IMR-90 (cell line): ENCODE measurements at regions not wholly inside any gene's neighbourhood (a gene's known extent, or its start where the extent isn't known, plus 50 kb on each side); places are given as distances from the start of the nearest gene placed in this dataset.

Experiments used
- ATAC-seq: fragments of 200-7000 bp; cut with Tn5 transposase; 2 replicates; pipeline ENCODE4 v1.9.1; 2020; ENCODE audit warnings: low read depth, mild to moderate bottlenecking, moderate library complexity
- BruUV-seq: library from RNA; stranded (reverse); fragments of 400-500 nt; replicated peaks from 2 replicates; lab custom pipeline; 2021; lab: Mats Ljungman, UMichigan
- CTCF ChIA-PET: fragments of 300-600 bp; formaldehyde crosslinking; extraction: SDS; loops from one replicate; lab custom pipeline; 2021; ENCODE audit warnings: antibody characterized with exemption; lab: Yijun Ruan, JAX
- POLR2A ChIA-PET: fragments of 300-600 bp; sonication (Branson Sonifier 250); formaldehyde crosslinking; loops from one replicate; lab custom pipeline; 2022; ENCODE audit warnings: antibody characterized with exemption; ENCODE audit not compliant: unreplicated experiment; lab: Charles Lee
- DNase-seq: peaks from one replicate; pipeline ENCODE4 v3.0.0; 2013
- H2AFZ ChIP-seq: replicated peaks from 2 replicates; pipeline ENCODE3; 2013; ENCODE audit warnings: low read length, mild to moderate bottlenecking; ENCODE audit not compliant: poor library complexity
- H2AK5ac ChIP-seq: 2 replicates; pipeline ENCODE4 v1.6.1; 2013; ENCODE audit warnings: low read depth, low read length, inconsistent platforms
- H2AK9ac ChIP-seq: replicated peaks from 2 replicates; pipeline ENCODE3; 2013; ENCODE audit warnings: mild to moderate bottlenecking, low read depth, low read length, moderate library complexity; ENCODE audit not compliant: poor library complexity
- H2BK120ac ChIP-seq: 2 replicates; pipeline ENCODE4 v1.6.1; 2013; ENCODE audit warnings: low read depth, low read length, inconsistent platforms
- H2BK15ac ChIP-seq: 3 replicates; pipeline ENCODE4 v1.6.1; 2013; ENCODE audit warnings: low read depth, low read length, inconsistent platforms
- H2BK20ac ChIP-seq: 2 replicates; pipeline ENCODE4 v1.6.1; 2013; ENCODE audit warnings: low read depth, mild to moderate bottlenecking, inconsistent platforms, low read length, moderate library complexity
- H2BK5ac ChIP-seq: 2 replicates; pipeline ENCODE4 v1.6.1; 2013; ENCODE audit warnings: mild to moderate bottlenecking, low read depth, low read length, inconsistent platforms; ENCODE audit not compliant: poor library complexity, severe bottlenecking
- H3K14ac ChIP-seq: replicated peaks from 2 replicates; pipeline ENCODE4 v1.6.1; 2013; ENCODE audit warnings: low read depth, low read length, inconsistent platforms
- H3K18ac ChIP-seq: 2 replicates; pipeline ENCODE4 v1.6.1; 2013; ENCODE audit warnings: low read depth, low read length, control low read depth
- H3K23ac ChIP-seq: 2 replicates; pipeline ENCODE4 v1.6.1; 2013; ENCODE audit warnings: low read depth, low read length, inconsistent platforms
- H3K27ac ChIP-seq: 2 replicates; pipeline ENCODE4 v1.5.1; 2013; ENCODE audit warnings: mild to moderate bottlenecking, control low read depth, low read length; ENCODE audit not compliant: insufficient read depth
- H3K27me3 ChIP-seq: 2 replicates; pipeline ENCODE4 v1.6.1; 2013; ENCODE audit warnings: low read length; ENCODE audit not compliant: control insufficient read depth, insufficient read depth
- H3K36me3 ChIP-seq: 2 replicates; pipeline ENCODE4 v1.6.1; 2013; ENCODE audit warnings: low read length, mixed read lengths; ENCODE audit not compliant: control insufficient read depth, insufficient read depth
- H3K4ac ChIP-seq: 2 replicates; pipeline ENCODE4 v1.6.1; 2013; ENCODE audit warnings: low read depth, low read length, inconsistent platforms
- H3K4me1 ChIP-seq: 2 replicates; pipeline ENCODE4 v1.6.1; 2013; ENCODE audit warnings: low read length, mixed read lengths; ENCODE audit not compliant: control insufficient read depth, insufficient read depth
- H3K4me2 ChIP-seq: 2 replicates; pipeline ENCODE4 v1.6.1; 2013; ENCODE audit warnings: low read depth, mild to moderate bottlenecking, control low read depth, low read length, moderate library complexity
- H3K4me3 ChIP-seq: 2 replicates; pipeline ENCODE4 v1.5.1; 2013; ENCODE audit warnings: low read depth, mild to moderate bottlenecking, control low read depth, low read length, moderate library complexity; ENCODE audit not compliant: insufficient read depth
- H3K56ac ChIP-seq: 2 replicates; pipeline ENCODE4 v1.6.1; 2013; ENCODE audit warnings: low read length, inconsistent platforms; ENCODE audit not compliant: insufficient read depth; ENCODE audit errors: extremely low read depth
- H3K79me1 ChIP-seq, 2 experiments: 2 replicates each; pipeline ENCODE4 v1.6.1; 2013; ENCODE audit warnings: low read length in 2 of 2, inconsistent platforms in 1 of 2, low read depth in 1 of 2
- H3K9ac ChIP-seq: 2 replicates; pipeline ENCODE4 v1.6.1; 2013; ENCODE audit warnings: low read depth, low read length, control low read depth
- H3K9me1 ChIP-seq: 2 replicates; pipeline ENCODE4 v1.6.1; 2013; ENCODE audit warnings: low read length, inconsistent platforms; ENCODE audit not compliant: insufficient read depth
- H3K9me3 ChIP-seq: 2 replicates; pipeline ENCODE4 v1.6.1; 2013; ENCODE audit warnings: low read length; ENCODE audit not compliant: control insufficient read depth, insufficient read depth
- H4K20me1 ChIP-seq: 2 replicates; pipeline ENCODE4 v1.6.1; 2013; ENCODE audit warnings: low read length, inconsistent platforms; ENCODE audit not compliant: insufficient read depth
- H4K5ac ChIP-seq: 2 replicates; pipeline ENCODE4 v1.6.1; 2013; ENCODE audit warnings: mild to moderate bottlenecking, low read depth, low read length, control low read depth
- H4K8ac ChIP-seq, 2 experiments: 2 replicates each; pipeline ENCODE4 v1.6.1; 2013; ENCODE audit warnings: low read depth in 2 of 2, low read length in 2 of 2, control low read depth in 1 of 2, inconsistent platforms in 1 of 2
- H4K91ac ChIP-seq: 2 replicates; pipeline ENCODE4 v1.6.1; 2013; ENCODE audit warnings: low read depth, low read length, inconsistent platforms; ENCODE audit not compliant: insufficient read depth
- BHLHE40 ChIP-seq: fragments of 150-350 bp; IDR thresholded peaks from 2 replicates; pipeline ENCODE4 v1.6.1; 2016; ENCODE audit warnings: mild to moderate bottlenecking, low read depth, low read length
- CEBPB ChIP-seq: IDR thresholded peaks from 2 replicates; pipeline ENCODE4 v1.6.1; 2012; ENCODE audit warnings: low read depth, low read length, improper control_type of control experiment
- CHD1 ChIP-seq: IDR thresholded peaks from 2 replicates; pipeline ENCODE4 v1.6.1; 2012; ENCODE audit warnings: low read depth, low read length, improper control_type of control experiment
- CTCF ChIP-seq: conservative IDR thresholded peaks from 2 replicates; pipeline ENCODE4 v1.5.1; 2012; ENCODE audit warnings: mild to moderate bottlenecking, low read depth, low read length, improper control_type of control experiment
- ELK1 ChIP-seq: fragments of 150-350 bp; IDR thresholded peaks from 2 replicates; pipeline ENCODE4 v1.6.1; 2016; ENCODE audit warnings: low read depth, mild to moderate bottlenecking, low read length, moderate library complexity, borderline replicate concordance
- FOS ChIP-seq: fragments of 150-350 bp; IDR thresholded peaks from 2 replicates; pipeline ENCODE4 v1.6.1; 2016; ENCODE audit warnings: low read depth, low read length
- MAFK ChIP-seq: IDR thresholded peaks from 2 replicates; pipeline ENCODE4 v1.6.1; 2012; ENCODE audit warnings: low read depth, low read length, improper control_type of control experiment
- MAZ ChIP-seq: IDR thresholded peaks from 2 replicates; pipeline ENCODE4 v1.6.1; 2012; ENCODE audit warnings: low read depth, mild to moderate bottlenecking, low read length, improper control_type of control experiment, moderate library complexity, borderline replicate concordance
- MXI1 ChIP-seq: IDR thresholded peaks from 2 replicates; pipeline ENCODE4 v1.6.1; 2012; ENCODE audit warnings: low read depth, mild to moderate bottlenecking, low read length, moderate library complexity, borderline replicate concordance
- NFE2L2 ChIP-seq: fragments of 150-350 bp; IDR thresholded peaks from 2 replicates; pipeline ENCODE4 v1.6.1; 2016; ENCODE audit warnings: low read depth, mild to moderate bottlenecking, low read length
- POLR2A ChIP-seq: IDR thresholded peaks from 2 replicates; pipeline ENCODE4 v1.6.1; 2012; ENCODE audit warnings: mild to moderate bottlenecking, low read depth, low read length
- RAD21 ChIP-seq: IDR thresholded peaks from 2 replicates; pipeline ENCODE4 v1.6.1; 2012; ENCODE audit warnings: low read length, improper control_type of control experiment
- RCOR1 ChIP-seq: IDR thresholded peaks from 2 replicates; pipeline ENCODE4 v1.6.1; 2012; ENCODE audit warnings: mild to moderate bottlenecking, low read length, improper control_type of control experiment; ENCODE audit not compliant: insufficient replicate concordance
- RFX5 ChIP-seq: IDR thresholded peaks from 2 replicates; pipeline ENCODE4 v1.8.0; 2012; ENCODE audit warnings: low read depth, mild to moderate bottlenecking, low read length, moderate library complexity
- SMC3 ChIP-seq: fragments of 150-350 bp; IDR thresholded peaks from 2 replicates; pipeline ENCODE4 v1.6.1; 2016; ENCODE audit warnings: low read depth, mild to moderate bottlenecking, antibody characterized with exemption, low read length, moderate library complexity
- USF2 ChIP-seq: fragments of 150-350 bp; IDR thresholded peaks from 2 replicates; pipeline ENCODE4 v1.6.1; 2017; ENCODE audit warnings: mild to moderate bottlenecking, antibody characterized with exemption, low read length, low read depth
- WGBS, 2 experiments: methylation state at CpG; one replicate each; pipeline versions ENCODE4 v1.1.5 to v1.1.7; 2013; ENCODE audit warnings: missing lambda C conversion rate in 2 of 2; ENCODE audit not compliant: insufficient read length in 1 of 2; ENCODE audit errors: extremely low coverage in 2 of 2; 5-methylcytosine and 5-hydroxymethylcytosine counted together
- dilution Hi-C: fragments of 300-500 bp; cut with HindIII; formaldehyde crosslinking; loops from one replicate; pipeline ENCODE4 v1.14.3; 2018; ENCODE audit warnings: low sequenced_read_pairs; ENCODE audit not compliant: unreplicated experiment
- in situ Hi-C: fragments of 300-500 bp; cut with MboI; formaldehyde crosslinking; loops from 3 replicates; pipeline ENCODE4 v1.14.3; 2019; ENCODE audit warnings: low sequenced_read_pairs, inconsistent platforms, mixed read lengths
- intact Hi-C: fragments of 100-400 bp; cut with micrococcal nuclease; formaldehyde crosslinking; loops from 2 replicates; pipeline ENCODE4 v1.10.0; 2022

GRCh38 chr1:87866416-87866815 lies 537.7 kb downstream of the LMO4 start:
- Histone ChIP-seq H3K56ac (no peak overlapping the region), H3K14ac (no peak overlapping the region), H3K36me3 (no peaks in the 10 kb centered on the region), H2BK20ac (no peak overlapping the region), H3K79me1 (no peaks in the 10 kb centered on the region), H2BK120ac (no peak overlapping the region), H4K8ac (no peak overlapping the region), H2BK15ac (no peak overlapping the region), H3K27me3 (no peaks in the 10 kb centered on the region), H3K9me1 (no peaks in the 10 kb centered on the region), H3K4ac (no peak overlapping the region), H4K20me1 (no peaks in the 10 kb centered on the region), H2AFZ (no peak overlapping the region), H3K9me3 (no peaks in the 10 kb centered on the region; the same call in 1 of the 2 replicates), H3K23ac (no peak overlapping the region), H3K4me1 (no peaks in the 10 kb centered on the region), H3K9ac (no peak overlapping the region), H3K18ac (no peak overlapping the region), H4K5ac (no peak overlapping the region), H4K91ac (no peak overlapping the region), H2AK5ac (no peak overlapping the region), H2AK9ac (no peak overlapping the region), H3K4me3 (no peak overlapping the region), H3K27ac (no peak overlapping the region), H2BK5ac (no peak overlapping the region), H3K4me2 (no peak overlapping the region)
- TF ChIP-seq RAD21 (no peak), SMC3 (no peak), RFX5 (no peak), ELK1 (no peak), MXI1 (no peak), USF2 (no peak), CTCF (no peak), CHD1 (no peak), CEBPB (no peak), BHLHE40 (no peak), POLR2A (no peak), NFE2L2 (no peak), FOS (no peak), MAFK (no peak), MAZ (no peak), RCOR1 (no peak)
- ChIA-PET POLR2A (no interaction called here), CTCF (no interaction called here)
- intact Hi-C loops: no loop called here
- in situ Hi-C loops: no loop called here
- BruUV-seq: no TSS peak
- DNase-seq (no peak), ATAC-seq (no peak)
- dilution Hi-C loops: no loop called here
- WGBS, 2 experiments: no CpG with 5 or more reads among the region's 3 CpGs
